OCI-LY7 (cell line): ENCODE measurements at regions not wholly inside any gene's neighbourhood (a gene's known extent, or its start where the extent isn't known, plus 50 kb on each side); places are given as distances from the start of the nearest gene placed in this dataset.

Source experiments
- BruUV-seq: library from RNA; stranded (reverse); fragments of 400-500 nt; replicated peaks from 2 replicates; lab custom pipeline; 2021; lab: Mats Ljungman, UMichigan
- CTCF ChIA-PET: fragments of 300-600 bp; sonication (Branson Sonifier 250); formaldehyde crosslinking; loops from one replicate; lab custom pipeline; 2022; ENCODE audit warnings: antibody characterized with exemption; ENCODE audit not compliant: unreplicated experiment; lab: Charles Lee
- POLR2A ChIA-PET: fragments of 300-600 bp; sonication (Branson Sonifier 250); formaldehyde crosslinking; loops from one replicate; lab custom pipeline; 2022; ENCODE audit warnings: antibody characterized with exemption; lab: Charles Lee
- DNase-seq: peaks from one replicate; pipeline ENCODE4 v3.0.0-alpha.2; 2015; ENCODE audit warnings: low spot score
- H2AFZ ChIP-seq: fragments of 200-600 bp; sonication (generic), shearing (Covaris generic); 2 replicates; pipeline ENCODE4 v1.6.1; 2014; ENCODE audit warnings: mild to moderate bottlenecking, antibody characterized with exemption, low read length, moderate library complexity
- H3K27ac ChIP-seq: fragments of 200-600 bp; sonication (generic); 2 replicates; pipeline ENCODE4 v1.5.1; 2014; ENCODE audit warnings: mixed run types, low read depth, mild to moderate bottlenecking, moderate library complexity, low read length, inconsistent platforms; ENCODE audit not compliant: poor library complexity, severe bottlenecking
- H3K36me3 ChIP-seq: fragments of 200-600 bp; sonication (generic); 2 replicates; pipeline ENCODE4 v1.6.1; 2014; ENCODE audit warnings: mild to moderate bottlenecking, antibody characterized with exemption, low read length, moderate library complexity, mixed read lengths; ENCODE audit not compliant: insufficient read depth
- H3K4me1 ChIP-seq: fragments of 200-600 bp; sonication (generic); 2 replicates; pipeline ENCODE4 v1.5.1; 2014; ENCODE audit warnings: mild to moderate bottlenecking, low read length; ENCODE audit not compliant: insufficient read depth, poor library complexity, severe bottlenecking
- H3K4me2 ChIP-seq: fragments of 200-600 bp; sonication (generic); 2 replicates; pipeline ENCODE4 v1.6.1; 2014; ENCODE audit warnings: mild to moderate bottlenecking, low read length
- H3K4me3 ChIP-seq: fragments of 200-600 bp; sonication (generic); 2 replicates; pipeline ENCODE4 v1.5.1; 2014; ENCODE audit warnings: mild to moderate bottlenecking, low read depth, low read length; ENCODE audit not compliant: poor library complexity, severe bottlenecking
- H3K79me2 ChIP-seq: fragments of 200-600 bp; sonication (generic); 2 replicates; pipeline ENCODE4 v1.6.1; 2016; ENCODE audit warnings: low read depth, mild to moderate bottlenecking, low read length, moderate library complexity, mixed read lengths; ENCODE audit not compliant: insufficient read depth
- H3K9me2 ChIP-seq: fragments of 200-600 bp; sonication (generic); 2 replicates; pipeline ENCODE4 v1.6.1; 2016; ENCODE audit warnings: mild to moderate bottlenecking, low read length, mixed read lengths; ENCODE audit not compliant: insufficient read depth
- H3K9me3 ChIP-seq: fragments of 200-600 bp; sonication (generic); 2 replicates; pipeline ENCODE4 v1.6.1; 2014; ENCODE audit warnings: mild to moderate bottlenecking, mixed run types, low read length, mixed read lengths
- H4K20me1 ChIP-seq: fragments of 200-600 bp; sonication (generic); 2 replicates; pipeline ENCODE4 v1.6.1; 2014; ENCODE audit warnings: mild to moderate bottlenecking, antibody characterized with exemption, low read length, moderate library complexity, mixed read lengths; ENCODE audit not compliant: insufficient read depth
- CTCF ChIP-seq: fragments of 200-600 bp; sonication (generic); conservative IDR thresholded peaks from 2 replicates; pipeline ENCODE4 v1.5.1; 2014; ENCODE audit warnings: mild to moderate bottlenecking, antibody characterized with exemption, low read length, moderate library complexity, mixed read lengths
- EZH2phosphoT487 ChIP-seq: fragments of 200-600 bp; sonication (generic); IDR thresholded peaks from 2 replicates; pipeline ENCODE4 v1.6.1; 2018; ENCODE audit warnings: low read depth, borderline replicate concordance, mild to moderate bottlenecking, mixed run types, antibody characterized with exemption, low read length, moderate library complexity, mixed read lengths
- intact Hi-C: fragments of 100-400 bp; cut with micrococcal nuclease; formaldehyde crosslinking; loops from one replicate; pipeline ENCODE4 v1.10.0; 2022; ENCODE audit not compliant: unreplicated experiment

DNA sequence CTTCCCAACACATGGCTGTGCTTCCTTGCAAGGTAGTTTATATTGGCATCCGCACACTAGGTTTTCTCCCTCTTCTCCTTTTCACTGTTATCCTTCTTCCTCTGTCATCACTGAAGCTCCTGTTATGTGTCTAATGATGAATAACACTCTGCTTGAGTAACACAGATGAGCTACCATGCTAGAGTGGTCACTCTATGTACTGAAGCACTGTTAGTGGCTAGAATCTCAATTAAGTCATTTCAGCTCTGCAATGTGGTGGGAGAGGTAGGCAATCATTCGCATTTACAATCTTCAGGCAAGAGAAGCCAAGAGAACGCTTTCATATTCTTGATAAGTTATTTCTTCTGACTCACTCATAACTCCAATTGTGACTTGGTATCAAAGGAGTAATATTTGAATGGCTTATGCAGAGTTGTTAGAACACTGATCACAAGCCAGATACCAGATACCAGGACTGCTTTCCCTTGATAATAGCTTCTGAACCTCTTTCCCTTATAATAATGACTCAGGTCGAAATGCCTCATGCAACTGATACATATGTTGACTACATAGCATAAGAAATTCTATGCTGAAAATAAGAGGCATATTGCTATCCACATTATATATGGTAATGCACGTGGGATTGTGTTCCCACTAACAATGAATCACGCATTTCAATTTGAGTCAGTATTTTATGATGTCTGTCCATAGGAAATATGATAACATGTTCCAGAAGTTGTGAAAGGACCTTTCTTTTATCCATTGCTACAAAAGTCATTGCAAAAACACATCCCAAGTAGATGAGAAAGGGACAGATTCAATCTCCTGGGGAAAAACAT is 158.0 kb upstream of the HS3ST3A1 start:
- no peak overlapping the region for H3K27ac ChIP-seq
- H3K36me3 ChIP-seq, result no peaks in the 10 kb centered on the region
- no peaks in the 10 kb centered on the region for H3K4me1 ChIP-seq
- no peak for DNase-seq
- H4K20me1 ChIP-seq, result no peaks in the 10 kb centered on the region
- no peaks in the 10 kb centered on the region for H3K9me3 ChIP-seq
- no peak overlapping the region for H3K4me2 ChIP-seq
- no peak overlapping the region for H3K4me3 ChIP-seq
- no peak overlapping the region for H2AFZ ChIP-seq
- H3K9me2 ChIP-seq, result no peaks in the 10 kb centered on the region
- intact Hi-C loops, result no loop called here
- ChIA-PET POLR2A (no interaction called here), CTCF (no interaction called here)
- TF ChIP-seq EZH2phosphoT487, result no peak
- TF ChIP-seq CTCF, result no peak
- no TSS peak for BruUV-seq
- H3K79me2 ChIP-seq, result no peaks in the 10 kb centered on the region

- no peaks in the 10 kb centered on the region for H3K9me2 ChIP-seq
- TF ChIP-seq CTCF, result no peak
- no peak for TF ChIP-seq EZH2phosphoT487
- H3K27ac ChIP-seq, result no peak overlapping the region
- intact Hi-C loops, result no loop called here
- no peaks in the 10 kb centered on the region for H3K36me3 ChIP-seq
- no peak overlapping the region for H3K4me2 ChIP-seq
- ChIA-PET POLR2A (interaction anchor here (0.6 kb wide), 1 partner anchor 76 kb away, joined by 3 read pairs; no protein-coding TSS in a partner anchor), CTCF (no interaction called here)
- H3K4me1 ChIP-seq, result no peaks in the 10 kb centered on the region
- no peaks in the 10 kb centered on the region for H4K20me1 ChIP-seq
- no peak overlapping the region for H3K4me3 ChIP-seq
- no peak for DNase-seq
- no peaks in the 10 kb centered on the region for H3K9me3 ChIP-seq
- no peaks in the 10 kb centered on the region for H3K79me2 ChIP-seq
- H2AFZ ChIP-seq, result no peak overlapping the region
- no TSS peak for BruUV-seq
These were observed 159.4 kb upstream of the HS3ST3A1 start for GRCh38 chr17:13761038-13761603.

DNA sequence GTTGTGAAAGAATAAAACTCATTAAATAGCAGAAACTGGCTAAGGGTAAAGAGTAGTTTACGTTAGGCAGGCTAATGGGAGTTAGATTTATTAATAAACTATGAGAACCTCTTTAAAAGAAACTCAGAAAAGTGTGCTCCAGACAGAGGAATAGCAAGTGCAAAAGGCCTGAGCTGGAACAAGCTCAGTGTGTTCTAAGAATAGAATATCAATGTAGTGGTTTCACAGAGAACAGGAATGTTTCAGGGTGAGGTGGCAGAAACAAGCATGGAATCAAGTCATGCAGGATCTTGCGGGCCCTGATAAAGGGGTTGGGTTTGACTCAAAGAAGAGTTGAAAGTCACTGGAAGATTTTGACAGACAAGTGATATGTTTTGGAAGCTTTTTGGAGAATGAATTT is 164.0 kb upstream of the HS3ST3A1 start:
- no peaks in the 10 kb centered on the region for H3K9me3 ChIP-seq
- H2AFZ ChIP-seq, result no peak overlapping the region
- no peaks in the 10 kb centered on the region for H3K79me2 ChIP-seq
- no peaks in the 10 kb centered on the region for H3K4me1 ChIP-seq
- POLR2A ChIA-PET, result no interaction called here
- no peaks in the 10 kb centered on the region for H3K36me3 ChIP-seq
- no peaks in the 10 kb centered on the region for H4K20me1 ChIP-seq
- intact Hi-C loops, result no loop called here
- BruUV-seq, result no TSS peak
- H3K4me3 ChIP-seq, result no peak overlapping the region
- no peak overlapping the region for H3K4me2 ChIP-seq
- no peak overlapping the region for H3K27ac ChIP-seq
- no peak for DNase-seq
- TF ChIP-seq CTCF, result no peak
- no peak for TF ChIP-seq EZH2phosphoT487
- CTCF ChIA-PET, result no interaction called here
- no peaks in the 10 kb centered on the region for H3K9me2 ChIP-seq
